NOMO-1 (cell line): ENCODE measurements at regions not wholly inside any gene's neighbourhood (a gene's known extent, or its start where the extent isn't known, plus 50 kb on each side); places are given as distances from the start of the nearest gene placed in this dataset.

Source experiments
- DNase-seq, 2 experiments: peaks; one replicate each; lab custom pipeline; 2025; ENCODE audit not compliant: unreplicated experiment in 2 of 2; lab: John Stamatoyannopoulos, UW

DNA sequence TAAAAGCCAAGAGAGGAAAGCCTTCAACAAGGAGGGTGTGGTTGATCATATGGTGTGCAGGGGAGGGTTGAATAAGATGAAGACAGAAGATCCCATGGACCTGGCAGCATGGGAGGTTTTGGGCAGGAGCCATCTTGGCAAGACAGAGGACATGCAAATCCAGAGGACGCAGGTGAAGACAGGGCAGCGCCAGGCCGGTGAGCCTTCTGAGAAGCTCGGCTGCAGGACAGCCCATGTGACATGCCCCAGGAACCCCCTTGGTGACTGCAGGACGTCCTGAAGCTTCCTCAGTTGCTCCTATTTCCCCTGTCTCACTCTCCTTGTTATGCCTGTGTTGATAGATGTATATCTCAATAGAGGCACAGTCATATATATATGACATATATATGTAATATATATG, 159.4 kb downstream of the GADD45G start:
- no peak for DNase-seq

DNA sequence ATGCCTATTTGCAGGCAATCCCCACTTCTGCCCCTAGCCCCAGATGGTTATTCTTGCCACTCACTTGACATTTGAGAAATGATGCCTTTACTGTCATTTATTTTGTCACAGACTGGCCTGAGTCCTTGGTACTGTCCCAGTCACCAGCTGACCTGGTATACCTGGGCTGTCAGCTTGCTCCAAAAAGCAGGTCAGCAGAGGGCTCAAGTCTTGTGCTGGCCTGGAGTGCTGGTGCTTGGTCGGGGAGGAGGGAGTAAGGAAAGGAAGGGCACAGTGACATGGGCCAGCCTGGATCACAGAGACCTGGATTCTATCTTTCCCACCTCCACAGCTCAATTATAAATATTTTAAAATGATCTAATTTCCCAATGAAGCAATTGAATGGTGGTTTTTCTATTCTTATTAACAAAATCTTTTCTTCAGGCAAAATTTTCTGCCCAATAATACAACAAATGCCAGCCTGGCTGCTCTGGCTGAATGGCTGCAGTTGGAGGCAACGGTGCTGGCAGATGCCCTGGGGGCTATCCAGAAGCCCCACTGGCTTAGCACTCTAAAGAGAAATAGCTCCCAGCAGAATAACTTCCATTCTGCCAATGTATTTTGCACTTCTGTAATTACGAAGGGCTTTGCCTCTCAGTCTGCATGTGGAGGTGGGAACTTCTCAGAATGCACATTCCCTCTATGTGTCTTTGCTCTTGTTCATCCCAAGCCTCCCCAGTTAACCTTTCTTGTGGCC, 160.6 kb downstream of the GADD45G start:
- DNase-seq = no peak

DNA sequence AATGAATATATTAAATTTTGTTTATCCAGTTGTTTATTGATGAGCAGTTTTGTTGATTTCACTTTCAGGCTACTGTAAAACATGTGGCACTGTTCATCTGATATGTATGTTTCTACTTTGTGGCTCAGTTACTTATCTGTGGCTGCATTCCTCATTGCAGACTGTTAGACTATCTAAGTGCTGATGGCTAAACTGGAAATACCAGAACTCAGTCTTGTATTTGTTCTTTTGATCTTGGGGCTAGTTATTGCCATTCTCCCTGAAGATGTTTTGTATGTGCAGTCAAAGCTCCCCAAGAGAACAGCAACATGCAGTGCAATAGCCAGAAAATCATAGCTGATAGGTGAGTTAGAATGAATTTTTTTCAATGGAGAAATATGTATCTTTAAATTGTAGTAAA, 162.2 kb downstream of the GADD45G start:
- DNase-seq = no peak

DNA sequence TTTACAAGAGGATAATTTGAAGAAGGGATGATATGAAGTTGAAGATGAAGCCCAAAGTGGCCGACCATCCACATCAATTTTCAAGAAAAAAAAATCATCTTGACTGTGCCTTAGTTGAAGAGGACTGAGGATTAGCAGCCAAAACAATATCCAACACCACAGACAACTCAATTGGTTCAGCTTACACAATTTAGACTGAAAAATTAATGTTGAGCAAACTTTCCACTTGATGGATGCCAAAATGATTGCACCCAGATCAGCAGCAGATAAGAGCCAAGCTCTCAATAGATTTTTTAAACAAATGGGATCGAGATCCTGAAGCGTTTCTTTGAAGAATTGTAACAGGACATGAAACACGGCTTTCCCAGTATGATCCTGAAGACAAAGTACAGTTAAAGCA, 163.2 kb downstream of the GADD45G start:
- DNase-seq = no peak

DNA sequence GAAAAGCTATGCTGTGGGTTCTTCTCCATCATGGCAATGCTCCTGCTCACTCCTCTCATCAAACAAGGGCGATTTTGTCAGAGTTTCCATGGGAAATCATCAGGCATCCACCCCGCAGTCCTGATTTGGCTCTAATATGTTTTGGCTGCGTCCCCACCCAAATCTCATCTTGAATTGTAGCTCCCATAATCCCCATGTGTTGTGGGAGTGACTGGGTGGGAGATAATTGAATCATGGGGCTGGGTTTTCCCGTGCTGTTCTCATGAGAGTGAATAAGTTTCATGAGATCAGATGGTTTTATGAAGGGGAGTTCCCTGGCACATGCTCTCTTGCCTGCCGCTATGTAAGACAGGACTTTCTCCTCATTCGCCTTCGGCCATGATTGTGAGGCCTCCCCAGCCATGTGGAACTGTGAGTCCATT, 163.8 kb downstream of the GADD45G start:
- no peak for DNase-seq

DNA sequence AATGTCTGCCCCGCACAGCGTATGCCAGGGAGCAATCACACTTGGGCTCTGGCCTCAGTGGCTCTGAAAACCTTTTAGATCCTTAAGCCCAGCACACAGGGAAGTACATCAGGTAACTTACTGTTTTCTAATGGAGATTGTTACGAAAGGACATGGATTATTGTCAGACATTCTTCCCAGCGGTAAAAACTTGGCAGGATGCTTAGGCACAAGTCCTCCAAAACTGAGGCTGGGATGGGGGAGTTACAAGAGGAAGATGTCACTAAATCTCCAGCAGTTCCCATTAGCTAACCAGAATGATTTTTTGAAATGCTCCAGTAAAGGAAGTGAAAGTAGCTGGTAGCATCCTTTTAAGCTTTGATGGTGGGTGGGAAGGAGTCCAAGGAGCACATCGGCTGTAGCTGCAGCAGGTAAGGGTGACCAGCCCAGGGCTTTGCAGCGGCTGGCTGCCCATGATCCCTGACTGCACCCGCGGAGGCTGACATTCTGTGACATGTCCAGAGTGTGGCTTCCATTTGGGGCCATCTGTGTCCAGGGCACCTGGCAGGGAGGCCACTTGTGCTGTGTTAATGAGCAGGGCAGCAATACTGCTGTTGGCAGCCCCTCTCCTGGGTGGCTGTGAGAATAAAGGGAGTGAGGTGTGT, 165.8 kb downstream of the GADD45G start:
- DNase-seq = peak; percentile 7 to 34

DNA sequence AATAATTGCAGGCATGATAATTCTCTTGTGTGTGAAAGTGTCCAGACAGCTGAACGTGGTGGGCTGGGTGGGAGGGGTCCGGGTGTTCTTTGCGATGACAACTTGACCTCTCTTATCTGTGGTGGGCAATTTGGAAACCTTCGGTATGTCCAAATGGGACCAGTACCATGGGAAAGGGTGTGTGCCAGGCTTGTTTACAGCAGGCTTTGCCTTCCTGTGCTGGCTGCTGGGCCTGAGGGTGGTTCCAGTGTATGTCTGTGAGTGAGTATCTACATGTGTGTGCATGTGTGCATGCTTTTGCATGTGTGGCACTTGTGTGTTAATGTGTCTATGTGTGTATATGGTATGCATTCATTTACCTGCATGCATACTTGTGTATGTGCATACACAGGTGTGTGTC, 166.4 kb downstream of the GADD45G start:
- DNase-seq = no peak

DNA sequence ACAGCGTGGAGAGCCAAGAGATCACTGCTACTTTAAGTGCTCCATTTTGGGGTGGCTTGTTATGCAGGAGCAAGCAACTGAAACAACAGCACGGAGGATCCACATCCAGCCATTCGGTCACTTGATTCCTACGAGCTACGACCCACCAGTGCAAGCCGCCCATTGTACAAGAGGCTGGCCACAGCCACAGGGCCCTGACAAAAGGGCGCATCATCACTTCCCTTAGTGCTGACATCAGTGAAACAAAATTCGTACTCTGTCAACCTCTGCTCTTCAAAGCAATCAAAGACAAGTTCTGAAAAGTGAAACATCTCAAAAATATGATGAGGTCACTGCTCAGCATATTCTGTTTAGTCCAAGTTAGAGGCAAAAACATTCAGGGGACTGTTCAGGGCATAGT, 168.4 kb downstream of the GADD45G start:
- no peak for DNase-seq

DNA sequence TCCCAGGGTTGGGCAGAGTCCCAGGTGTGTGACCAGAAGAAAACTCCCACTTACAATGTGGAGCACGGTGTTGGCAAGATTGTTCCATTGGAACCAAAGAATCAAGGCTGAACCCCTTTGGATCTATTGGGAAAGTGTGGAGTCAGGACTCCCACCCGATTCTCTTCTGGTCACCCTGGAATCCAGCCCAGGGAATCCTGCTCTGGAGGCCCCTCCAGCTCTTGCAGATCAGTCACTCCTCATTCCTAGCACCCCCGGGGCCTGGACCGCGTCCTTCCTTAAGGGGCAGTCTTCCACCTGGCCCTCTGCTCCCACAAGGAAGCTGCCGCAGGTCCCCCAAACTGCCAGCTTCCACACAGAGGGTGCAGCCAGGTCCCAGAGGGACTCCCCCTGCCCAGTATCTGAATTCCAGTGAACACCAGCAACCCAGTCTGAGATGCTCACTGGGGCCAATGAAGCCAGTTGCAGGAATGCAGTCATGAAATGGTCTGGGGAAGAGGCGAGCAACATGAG, 170.1 kb downstream of the GADD45G start:
- no peak for DNase-seq

DNA sequence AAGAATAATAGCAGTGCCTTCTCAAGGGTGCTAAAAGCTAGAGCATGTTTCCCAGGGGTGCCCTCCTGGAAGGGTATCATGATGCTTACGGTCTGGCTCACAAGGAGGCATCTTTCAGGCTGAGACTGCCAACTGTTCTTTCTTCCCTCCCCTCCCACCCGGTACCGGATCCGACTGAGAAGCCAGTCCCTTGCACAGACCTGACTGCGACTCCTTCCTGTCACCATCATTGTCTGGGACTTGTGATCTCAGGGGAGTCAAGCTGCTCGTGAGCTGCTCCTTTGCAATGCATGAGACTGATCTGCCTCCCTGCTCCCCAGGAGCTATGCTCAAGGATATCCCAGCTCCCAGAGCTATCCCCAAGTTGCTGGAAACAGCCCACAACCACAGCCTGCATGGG, 170.8 kb downstream of the GADD45G start:
- DNase-seq = no peak

DNA sequence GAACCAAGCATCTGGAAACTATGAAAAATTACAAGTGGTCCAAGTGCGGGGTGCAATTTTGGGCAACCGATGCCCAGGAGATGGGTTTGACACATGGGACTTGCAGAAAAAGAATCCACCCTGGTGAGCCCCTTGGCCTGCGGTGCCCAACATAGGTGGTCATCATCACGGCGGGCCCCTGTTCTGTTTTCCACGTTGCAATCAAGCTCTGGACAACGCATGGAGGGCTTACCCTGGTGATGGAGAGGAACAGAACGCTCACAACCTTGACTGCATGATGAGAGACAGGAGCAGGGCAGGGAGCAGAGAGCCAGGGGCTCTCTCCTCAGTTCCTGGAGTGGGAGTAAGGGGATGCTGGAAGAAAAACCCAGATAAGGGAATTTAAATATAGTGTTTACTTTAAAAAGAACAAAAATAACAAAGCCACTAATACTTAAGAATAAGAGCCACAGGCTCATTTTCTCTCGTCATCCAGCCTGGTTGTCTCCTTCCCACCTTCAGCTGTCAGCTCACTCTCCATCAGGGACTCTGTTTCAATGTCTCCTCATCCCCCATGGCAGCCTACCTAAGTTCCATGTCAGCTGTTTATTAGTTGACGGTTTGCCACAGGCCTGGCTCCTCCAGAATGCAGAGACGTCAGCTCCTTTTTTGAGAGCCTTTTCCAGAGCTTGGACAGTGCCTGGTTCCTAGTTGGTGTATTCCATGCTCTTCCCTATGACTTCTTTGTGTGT, 172.1 kb downstream of the GADD45G start:
- DNase-seq = no peak

DNA sequence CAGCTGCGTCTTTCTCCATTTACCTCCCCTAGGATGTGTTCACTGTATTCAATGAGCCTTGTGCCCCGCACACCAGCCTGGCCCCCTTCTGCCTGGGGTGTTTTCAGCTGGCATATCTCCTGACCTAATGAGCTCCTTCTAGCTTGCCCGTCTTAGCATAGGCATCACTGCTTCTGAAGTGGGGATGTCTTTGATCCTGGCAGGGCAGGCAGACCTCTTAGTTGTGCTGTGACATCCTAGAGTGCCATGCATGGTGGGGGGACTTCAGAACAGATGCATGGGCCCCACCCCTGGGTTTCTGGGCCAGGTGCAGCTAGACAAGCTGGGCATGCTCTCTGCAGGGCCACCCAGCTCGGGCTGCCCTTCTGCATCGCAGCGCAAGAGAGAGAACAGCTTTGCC, 172.7 kb downstream of the GADD45G start:
- no peak for DNase-seq

DNA sequence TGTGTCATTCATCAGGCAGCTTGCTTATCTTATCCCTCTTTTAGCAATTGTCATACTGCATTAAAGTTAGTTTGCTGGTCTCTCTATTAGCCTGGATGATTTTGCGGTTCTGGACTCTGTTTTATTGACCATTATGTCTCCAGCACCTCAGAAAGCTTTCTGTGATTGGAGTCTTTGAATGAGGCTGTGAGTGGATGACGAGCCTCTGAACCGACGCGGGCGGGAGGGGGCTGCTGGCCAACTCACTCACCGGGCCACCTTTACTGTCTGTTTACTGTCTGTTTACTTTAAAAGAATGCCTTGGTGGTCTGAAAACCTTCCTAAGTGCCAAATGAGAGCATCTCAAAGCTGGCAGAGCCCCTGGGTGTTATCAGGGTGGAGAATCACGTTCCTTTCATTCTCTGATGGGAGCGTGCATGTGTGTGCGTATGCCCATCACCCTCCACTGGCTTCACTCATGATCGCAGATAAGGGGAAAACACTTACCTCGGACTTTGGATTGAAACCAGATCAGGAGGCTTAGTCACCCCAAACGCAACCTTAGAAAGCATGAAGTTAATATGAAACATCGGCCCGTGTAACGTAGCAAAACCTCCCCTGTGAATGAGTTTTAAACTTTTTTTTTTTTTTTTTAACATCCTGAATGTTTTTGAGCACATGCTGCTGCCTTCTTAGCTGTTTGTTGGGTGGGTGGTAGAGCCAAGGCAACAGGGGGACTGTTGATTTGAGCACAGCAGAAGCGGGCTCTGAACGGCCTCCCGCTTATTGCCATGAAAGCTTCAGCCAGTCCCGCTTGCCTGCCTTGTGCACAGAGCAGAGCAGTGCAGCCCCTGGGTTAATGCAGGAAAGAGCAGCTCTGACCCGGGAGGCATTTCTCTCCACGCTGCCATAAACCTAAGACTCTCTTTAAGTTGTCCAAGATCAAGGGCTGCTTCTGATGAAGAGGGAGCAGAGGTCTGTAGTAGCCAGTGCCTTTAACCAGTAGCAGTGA, 173.6 kb downstream of the GADD45G start:
- no peak for DNase-seq

DNA sequence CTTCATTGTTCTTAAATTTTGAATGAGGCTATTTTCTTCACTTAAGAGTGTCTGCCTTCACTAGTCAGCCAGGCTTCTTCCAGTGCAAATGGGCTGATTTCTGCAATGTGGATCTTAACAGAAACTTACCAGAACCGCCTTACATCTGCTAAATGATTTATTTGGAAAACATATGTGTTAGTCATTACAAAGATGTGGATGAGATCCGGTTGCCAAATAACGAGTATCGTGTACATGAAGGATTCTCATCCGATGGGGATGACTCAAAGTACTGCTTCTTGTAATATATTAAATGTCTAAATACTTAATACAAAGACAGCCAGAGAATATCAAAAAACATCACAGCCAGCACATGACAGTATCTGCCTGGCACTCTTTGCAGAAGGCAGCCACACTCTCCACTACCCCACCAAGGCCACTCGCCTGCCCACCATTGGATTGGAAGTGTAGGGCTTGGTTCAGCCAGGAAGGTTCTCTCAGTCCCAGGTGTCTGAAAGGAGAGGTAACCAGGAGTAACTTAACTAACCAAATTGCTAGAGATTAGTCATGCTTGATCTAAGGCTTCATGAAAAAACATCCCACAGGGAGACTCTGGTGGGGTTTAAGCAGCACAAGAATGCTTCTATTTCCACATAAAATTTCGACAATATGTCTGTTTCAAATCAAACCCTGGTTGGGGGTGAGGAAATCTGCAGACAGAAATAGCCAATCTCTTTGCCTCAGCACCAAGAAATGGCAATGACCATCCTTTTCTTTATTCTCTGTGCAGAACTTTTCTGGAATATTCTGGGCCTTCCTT, 174.8 kb downstream of the GADD45G start:
- DNase-seq = no peak

DNA sequence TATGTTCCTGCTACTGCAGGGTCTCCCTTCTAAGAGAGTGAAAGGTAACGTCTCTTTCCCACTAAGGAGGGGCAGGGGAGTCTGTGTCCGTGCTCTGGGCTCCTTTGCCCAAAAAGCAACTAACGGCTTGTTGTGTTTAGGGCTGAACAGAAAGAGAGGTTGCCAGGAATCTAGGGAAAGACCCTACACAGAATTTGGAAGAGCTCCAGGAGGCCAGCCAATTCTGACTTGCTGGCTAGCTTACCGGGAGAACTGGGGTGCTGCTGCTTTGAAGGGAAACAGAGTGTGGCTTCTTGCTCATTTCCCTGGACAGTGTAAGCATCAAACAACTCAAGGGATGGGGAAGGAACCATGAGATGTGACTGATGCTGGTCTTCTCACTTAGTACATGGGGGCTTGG, 176.1 kb downstream of the GADD45G start:
- no peak for DNase-seq

DNA sequence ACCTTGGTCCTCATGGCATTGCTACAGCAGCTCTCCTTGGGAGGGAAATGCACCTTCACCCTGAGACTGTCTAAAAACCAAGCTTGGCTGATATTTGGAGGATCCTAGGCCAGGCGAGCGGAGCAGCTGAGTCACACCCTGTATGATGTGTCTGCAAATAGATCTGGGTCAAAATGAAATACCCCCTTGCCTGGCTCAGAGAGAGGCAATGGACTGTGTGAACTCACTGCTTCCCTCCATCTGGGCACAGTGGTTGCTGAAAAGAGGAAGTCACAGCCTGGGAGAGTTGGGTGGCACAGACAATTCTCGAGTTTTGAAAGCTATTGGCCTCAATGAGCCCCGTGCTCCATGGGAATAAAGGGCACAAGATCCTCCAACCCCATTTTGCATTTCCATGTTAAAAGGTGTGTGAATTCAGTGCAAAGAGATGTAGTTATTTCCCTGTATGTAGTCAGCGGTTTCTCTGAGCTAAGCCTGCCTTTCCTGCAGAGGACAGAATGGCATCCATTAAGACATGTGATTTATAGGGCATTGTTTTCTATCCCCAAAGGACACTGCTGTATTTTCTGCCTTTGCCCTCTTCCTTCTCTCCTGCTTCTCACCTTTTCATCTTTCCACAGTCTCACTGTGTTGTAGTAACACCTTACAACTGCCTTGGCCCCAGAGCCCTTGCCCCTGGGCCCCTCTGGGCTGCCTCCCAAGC, 177.2 kb downstream of the GADD45G start:
- peak; percentile 13 to 59 for DNase-seq

DNA sequence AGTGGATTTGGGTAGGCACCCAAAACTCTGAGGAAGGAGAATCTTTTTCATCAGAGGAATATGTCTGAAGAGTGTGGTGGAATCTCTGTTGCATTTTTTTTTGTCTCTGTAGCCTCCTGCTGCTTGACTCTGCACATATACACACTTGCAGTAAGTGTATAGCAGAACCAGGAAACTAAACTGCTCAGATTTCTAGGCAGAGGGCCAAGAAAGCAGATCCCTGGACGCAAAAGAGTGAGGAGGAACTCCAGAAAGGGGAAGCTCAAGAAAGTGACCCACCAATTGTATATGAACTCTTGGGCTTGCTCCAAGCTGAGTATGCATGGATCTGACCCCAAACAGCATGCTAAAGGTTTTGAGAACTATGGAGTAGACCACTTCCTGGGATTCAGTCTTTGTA, 181.8 kb downstream of the GADD45G start:
- DNase-seq = peak; percentile 22 to 43

DNA sequence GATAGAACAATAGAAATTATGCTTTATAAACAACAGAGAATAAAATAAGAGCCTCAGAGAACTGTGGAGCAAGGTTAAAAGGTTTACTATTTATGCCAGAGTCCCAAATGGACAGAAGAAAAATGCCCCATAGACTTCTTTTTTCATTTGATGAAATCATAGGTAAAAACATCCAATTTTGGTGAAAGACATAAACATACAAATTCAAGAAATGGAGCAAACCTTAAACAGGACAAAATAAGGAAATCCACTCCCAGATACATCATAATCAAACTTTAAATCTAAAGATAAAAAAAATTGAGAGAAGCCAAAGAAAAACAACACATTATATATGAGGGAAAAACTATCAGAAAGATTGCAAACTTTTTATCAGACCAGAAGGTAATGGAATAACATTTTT, 182.8 kb downstream of the GADD45G start:
- DNase-seq = no peak

DNA sequence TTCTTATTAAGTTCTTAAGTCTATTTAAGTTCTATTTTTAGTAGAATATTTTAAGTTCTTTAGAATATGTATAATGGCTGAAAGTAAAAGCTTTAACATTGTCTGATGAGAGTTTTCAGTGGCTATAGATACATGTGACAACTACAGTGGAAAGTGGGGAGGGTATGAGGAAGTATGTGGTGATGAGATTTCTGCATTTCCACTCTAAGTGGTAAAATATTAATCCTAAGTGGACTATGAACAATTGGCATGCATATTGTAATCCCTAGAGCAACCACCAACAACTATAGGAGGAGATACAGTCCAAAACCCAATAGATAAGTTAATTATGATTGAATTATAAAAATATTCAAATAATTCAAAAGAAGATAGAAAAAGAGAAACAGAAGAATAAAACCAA, 183.6 kb downstream of the GADD45G start:
- DNase-seq = no peak
